HepG2 (cell line): ENCODE measurements at regions not wholly inside any gene's neighbourhood (a gene's known extent, or its start where the extent isn't known, plus 50 kb on each side); places are given as distances from the start of the nearest gene placed in this dataset.

Source experiments
- AKAP8 ChIP-seq: sonication (generic); formaldehyde crosslinking; IDR thresholded peaks from 2 replicates; pipeline ENCODE4 v1.5.1; 2020; ENCODE audit warnings: mild to moderate bottlenecking, missing genetic modification reagents
- ASH2L ChIP-seq: fragments of 300-600, 200-600 bp; sonication (generic); IDR thresholded peaks from 2 replicates; pipeline ENCODE4 v1.7.0; 2017; ENCODE audit warnings: low read depth, mild to moderate bottlenecking, moderate library complexity, mixed read lengths, low read length; ENCODE audit not compliant: insufficient read length
- EED ChIP-seq: sonication (generic); formaldehyde crosslinking; IDR thresholded peaks from 2 replicates; pipeline ENCODE4 v1.5.0; 2020; ENCODE audit warnings: mild to moderate bottlenecking, missing genetic modification reagents
- FOXC1 ChIP-seq: sonication (generic); formaldehyde crosslinking; IDR thresholded peaks from 2 replicates; pipeline ENCODE4 v1.8.0; 2022; ENCODE audit warnings: mild to moderate bottlenecking, missing genetic modification reagents, borderline replicate concordance
- KMT2A ChIP-seq: sonication (generic); formaldehyde crosslinking; IDR thresholded peaks from 2 replicates; pipeline ENCODE4 v1.4.0; 2020; ENCODE audit warnings: missing genetic modification reagents
- MED8 ChIP-seq: sonication (generic); formaldehyde crosslinking; IDR thresholded peaks from 2 replicates; pipeline ENCODE4 v1.8.1; 2023; ENCODE audit warnings: mild to moderate bottlenecking, missing genetic modification reagents; ENCODE audit not compliant: insufficient replicate concordance
- MXD3 ChIP-seq: IDR thresholded peaks from 2 replicates; pipeline ENCODE4 v1.6.1; 2016; ENCODE audit warnings: mild to moderate bottlenecking, missing biosample characterization, missing genetic modification reagents
- PRMT3 ChIP-seq: sonication (generic); formaldehyde crosslinking; IDR thresholded peaks from 2 replicates; pipeline ENCODE4 v1.8.1; 2022; ENCODE audit warnings: low read depth, mild to moderate bottlenecking, moderate library complexity, missing genetic modification reagents, borderline replicate concordance
- RARA ChIP-seq: IDR thresholded peaks from 2 replicates; pipeline ENCODE4 v1.6.1; 2016; ENCODE audit warnings: missing genetic modification reagents, missing compliant biosample characterization
- SMARCC2 ChIP-seq: fragments of 450-650 bp; IDR thresholded peaks from 2 replicates; pipeline ENCODE4 v1.6.1; 2017; ENCODE audit warnings: antibody characterized with exemption, mild to moderate bottlenecking
- SP4 ChIP-seq: sonication (generic); formaldehyde crosslinking; IDR thresholded peaks from 2 replicates; pipeline ENCODE4 v1.8.1; 2023; ENCODE audit warnings: mild to moderate bottlenecking, missing genetic modification reagents
- TMF1 ChIP-seq: sonication (generic); formaldehyde crosslinking; IDR thresholded peaks from 2 replicates; pipeline ENCODE4 v1.8.1; 2022; ENCODE audit warnings: low read depth, missing genetic modification reagents
- TOE1 ChIP-seq: sonication (generic); formaldehyde crosslinking; IDR thresholded peaks from 2 replicates; pipeline ENCODE4 v1.4.0; 2020; ENCODE audit warnings: mild to moderate bottlenecking, missing genetic modification reagents
- U2AF2 ChIP-seq: fragments of 200-400 bp; formaldehyde crosslinking; IDR thresholded peaks from 2 replicates; pipeline ENCODE4 v1.6.1; 2017; ENCODE audit warnings: low read depth, mild to moderate bottlenecking, low read length
- ZBTB4 ChIP-seq: sonication (generic); formaldehyde crosslinking; IDR thresholded peaks from 2 replicates; pipeline ENCODE4 v1.4.0; 2020; ENCODE audit warnings: missing genetic modification reagents, mild to moderate bottlenecking, borderline replicate concordance
- ZHX1 ChIP-seq: sonication (generic); formaldehyde crosslinking; IDR thresholded peaks from 2 replicates; pipeline ENCODE4 v1.8.1; 2022; ENCODE audit warnings: low read depth, mild to moderate bottlenecking, missing genetic modification reagents
- ZNF124 ChIP-seq: sonication (generic); formaldehyde crosslinking; IDR thresholded peaks from 2 replicates; pipeline ENCODE4 v1.4.0; 2020; ENCODE audit warnings: missing genetic modification reagents
- ZNF136 ChIP-seq: sonication (generic); formaldehyde crosslinking; IDR thresholded peaks from 2 replicates; pipeline ENCODE4 v1.8.1; 2022; ENCODE audit warnings: low read depth, mild to moderate bottlenecking, moderate library complexity, missing genetic modification reagents
- ZNF256 ChIP-seq: sonication (generic); formaldehyde crosslinking; conservative IDR thresholded peaks from 2 replicates; pipeline ENCODE4 v1.4.0; 2020; ENCODE audit warnings: missing genetic modification reagents
- TF ChIP-seq, protein P1 (sequence below): sonication (generic); formaldehyde crosslinking; IDR thresholded peaks from 2 replicates; pipeline ENCODE4 v1.8.0; 2022; ENCODE audit warnings: mild to moderate bottlenecking, missing genetic modification reagents, moderate library complexity

DNA sequence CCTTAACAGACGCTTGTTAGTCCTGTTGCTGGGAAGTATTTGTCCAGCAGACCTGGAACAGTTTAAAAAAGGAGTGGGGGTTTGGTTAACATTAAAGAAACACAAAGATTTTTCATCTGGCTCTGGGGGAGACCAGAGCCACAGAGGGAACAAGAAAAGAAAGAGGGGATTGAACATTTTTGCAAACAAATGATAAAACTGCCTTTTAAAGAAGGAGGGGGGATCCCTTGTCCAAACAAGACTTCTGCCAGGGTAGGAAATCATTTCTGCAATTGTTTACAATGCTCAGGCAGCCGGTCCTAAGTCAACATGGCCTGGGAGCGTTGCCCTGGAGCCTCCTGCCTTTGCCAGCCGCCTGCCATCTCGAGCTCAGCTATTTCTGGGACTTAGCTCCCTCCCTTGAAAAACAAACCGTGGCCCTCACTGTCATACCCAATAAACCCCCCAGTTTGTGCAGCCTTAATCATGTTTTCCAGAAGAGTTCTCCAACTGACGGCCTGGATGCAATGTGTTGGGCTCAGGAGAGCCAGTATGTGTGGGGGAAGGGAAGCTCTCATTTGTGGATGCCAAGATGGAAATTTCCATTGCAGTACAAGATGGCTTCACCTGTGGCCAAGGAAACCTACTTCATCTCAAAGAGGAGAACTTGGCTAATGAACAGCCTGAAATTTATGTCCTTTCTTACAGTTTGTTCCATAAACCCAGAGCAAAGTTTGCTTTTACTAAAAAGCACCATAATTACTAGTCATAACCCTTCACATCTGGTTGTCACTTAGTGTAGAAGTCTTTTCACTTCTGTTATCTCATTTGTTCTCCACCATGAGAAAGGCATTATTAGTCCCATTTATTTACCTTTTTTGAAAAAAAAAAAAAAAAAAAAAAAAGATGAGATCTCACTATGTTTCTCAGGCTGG lies 75.9 kb upstream of the RNU6-1 start (continued):
- peak; percentile 87; the same call in 1 of the 2 replicates for TF ChIP-seq ZBTB4 (CRISPR knock-in tag)
- no peak for TF ChIP-seq PRMT3 (CRISPR knock-in tag)
- no peak; the same call in 1 of the 2 replicates for TF ChIP-seq ZNF124
- TF ChIP-seq AKAP8 (CRISPR knock-in tag) = no peak
- peak; percentile 91 for TF ChIP-seq RARA (CRISPR knock-in tag)
- TF ChIP-seq EED (CRISPR knock-in tag) = no peak
- TF ChIP-seq U2AF2 = no peak
- TF ChIP-seq TMF1 (CRISPR knock-in tag) = no peak
- TF ChIP-seq FOXC1 (CRISPR knock-in tag) = 0 out of 2 replicates have a peak, but pooled peaks have one; percentile 19
- no peak for TF ChIP-seq ZNF256
- TF ChIP-seq SP4 (CRISPR knock-in tag) = peak; percentile 59
- TF ChIP-seq, protein P1, sequence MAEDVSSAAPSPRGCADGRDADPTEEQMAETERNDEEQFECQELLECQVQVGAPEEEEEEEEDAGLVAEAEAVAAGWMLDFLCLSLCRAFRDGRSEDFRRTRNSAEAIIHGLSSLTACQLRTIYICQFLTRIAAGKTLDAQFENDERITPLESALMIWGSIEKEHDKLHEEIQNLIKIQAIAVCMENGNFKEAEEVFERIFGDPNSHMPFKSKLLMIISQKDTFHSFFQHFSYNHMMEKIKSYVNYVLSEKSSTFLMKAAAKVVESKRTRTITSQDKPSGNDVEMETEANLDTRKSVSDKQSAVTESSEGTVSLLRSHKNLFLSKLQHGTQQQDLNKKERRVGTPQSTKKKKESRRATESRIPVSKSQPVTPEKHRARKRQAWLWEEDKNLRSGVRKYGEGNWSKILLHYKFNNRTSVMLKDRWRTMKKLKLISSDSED = no peak
- peak; percentile 75 for TF ChIP-seq MED8
- no peak for TF ChIP-seq ZNF136 (CRISPR knock-in tag)
- TF ChIP-seq SMARCC2 = no peak
- no peak for TF ChIP-seq MXD3
- TF ChIP-seq TOE1 (CRISPR knock-in tag) = no peak
- peak; percentile 78 for TF ChIP-seq ASH2L
- TF ChIP-seq KMT2A (CRISPR knock-in tag) = peak; percentile 61; the same call in 1 of the 2 replicates
- TF ChIP-seq ZHX1 = peak; percentile 72; the same call in 1 of the 2 replicates
